GM19324 (cell line): ENCODE measurements at regions not wholly inside any gene's neighbourhood (a gene's known extent, or its start where the extent isn't known, plus 50 kb on each side); places are given as distances from the start of the nearest gene placed in this dataset.
"Not testable (repeated sequence)": the region's sequence is repeated elsewhere in the genome, so short reads cannot be mapped to it uniquely, and the experiment has no call there.

Experiments
- ATAC-seq: cut with Tn5 transposase; IDR thresholded peaks from one replicate; pipeline ENCODE4 v1.9.1; 2021; ENCODE audit warnings: mild to moderate bottlenecking, moderate library complexity; ENCODE audit not compliant: unreplicated experiment, low FRiP score

- no peak for ATAC-seq
These were observed 283.5 kb downstream of the C16orf95 start for GRCh38 chr16:87033541-87034300.

GRCh38 chr16:87034317-87034716, 282.9 kb downstream of the C16orf95 start:
- ATAC-seq, result no peak

GRCh38 chr16:87035053-87035452, 282.1 kb downstream of the C16orf95 start:
- ATAC-seq, result no peak

- no peak for ATAC-seq
These were observed 280.2 kb downstream of the C16orf95 start for GRCh38 chr16:87037012-87037411.

DNA sequence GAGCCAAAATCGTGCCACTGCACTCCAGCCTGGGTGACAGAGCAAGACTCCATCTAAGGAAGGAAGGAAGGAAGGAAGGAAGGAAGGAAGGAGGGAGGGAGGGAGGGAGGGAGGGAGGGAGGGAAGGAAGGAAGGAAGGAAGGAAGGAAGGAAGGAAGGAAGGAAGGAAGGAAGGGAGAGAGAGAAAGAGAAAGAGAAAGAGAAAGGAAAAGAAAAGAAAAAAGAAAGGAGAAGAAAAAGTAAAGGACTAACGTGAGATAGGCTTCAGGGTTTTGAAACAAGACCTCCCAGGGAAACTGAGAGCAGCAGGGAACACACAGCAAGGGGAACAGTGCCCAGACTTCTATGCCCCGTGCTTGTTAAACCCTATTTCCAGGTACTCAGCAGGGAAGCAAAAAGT, 278.7 kb downstream of the C16orf95 start:
- not testable (repeated sequence) for ATAC-seq

DNA sequence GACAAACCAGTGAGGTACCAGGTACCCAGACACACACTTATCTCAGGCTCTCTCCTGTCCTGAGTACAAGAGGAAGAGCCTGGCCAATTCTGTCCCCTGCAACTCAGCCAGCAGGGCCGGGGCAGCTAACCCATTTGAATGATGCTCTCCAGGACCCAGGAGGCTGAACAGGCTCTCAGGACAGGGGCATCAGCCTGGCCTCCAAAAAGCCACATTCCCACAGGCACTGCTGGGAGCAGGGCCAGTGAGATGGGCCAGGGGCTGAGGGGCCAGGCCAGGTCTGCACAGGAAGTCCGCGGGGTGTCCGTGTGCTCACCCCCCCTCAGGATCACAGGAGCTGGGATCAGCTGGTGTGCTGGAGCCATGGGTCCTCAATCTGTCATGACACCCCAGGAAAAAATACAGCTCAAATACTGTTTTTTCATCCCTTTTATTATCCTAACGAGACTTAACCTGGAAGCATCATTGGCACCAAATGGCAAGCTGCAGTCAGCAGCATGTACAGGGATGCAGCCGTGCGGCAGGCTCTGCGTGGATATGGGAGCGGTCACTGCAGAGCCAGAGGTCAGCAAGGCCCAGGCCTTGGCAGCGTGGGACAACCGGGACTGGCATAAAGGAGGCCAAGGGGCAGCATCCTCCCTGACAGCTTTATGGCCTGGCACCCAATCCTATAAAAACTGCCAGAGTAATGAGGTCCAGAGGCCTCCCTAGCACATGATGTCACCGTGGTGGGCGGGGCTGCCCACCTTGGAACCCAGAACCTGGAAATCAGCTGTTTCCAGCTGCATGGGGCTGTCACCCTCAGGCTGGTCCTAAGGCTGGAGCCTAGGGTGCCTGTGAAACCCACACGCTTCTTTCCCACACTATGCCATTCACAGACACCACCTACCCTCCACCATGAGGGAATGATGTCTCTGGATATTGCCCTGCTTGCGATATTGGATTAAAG, 276.7 kb downstream of the C16orf95 start:
- no peak for ATAC-seq

DNA sequence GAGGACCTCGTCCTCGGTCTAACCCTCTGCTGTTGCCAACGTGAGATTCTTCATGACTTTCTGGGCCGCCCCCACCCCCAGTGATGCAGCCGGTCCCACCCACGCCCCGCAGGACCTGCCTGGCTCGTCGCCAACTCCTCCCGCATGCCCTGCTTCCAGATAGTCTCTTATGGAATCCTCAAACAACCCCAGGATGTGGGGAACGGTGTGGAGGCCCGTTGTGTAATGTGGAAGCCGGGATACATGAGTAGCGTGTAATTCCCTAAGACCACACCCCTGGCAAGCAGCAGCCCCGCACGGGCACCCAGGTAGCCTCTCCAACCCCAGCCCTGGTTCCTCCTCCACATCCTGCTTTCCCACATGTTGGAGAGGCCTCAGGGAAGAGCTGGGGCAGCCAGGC, 275.9 kb downstream of the C16orf95 start:
- ATAC-seq, result no peak

DNA sequence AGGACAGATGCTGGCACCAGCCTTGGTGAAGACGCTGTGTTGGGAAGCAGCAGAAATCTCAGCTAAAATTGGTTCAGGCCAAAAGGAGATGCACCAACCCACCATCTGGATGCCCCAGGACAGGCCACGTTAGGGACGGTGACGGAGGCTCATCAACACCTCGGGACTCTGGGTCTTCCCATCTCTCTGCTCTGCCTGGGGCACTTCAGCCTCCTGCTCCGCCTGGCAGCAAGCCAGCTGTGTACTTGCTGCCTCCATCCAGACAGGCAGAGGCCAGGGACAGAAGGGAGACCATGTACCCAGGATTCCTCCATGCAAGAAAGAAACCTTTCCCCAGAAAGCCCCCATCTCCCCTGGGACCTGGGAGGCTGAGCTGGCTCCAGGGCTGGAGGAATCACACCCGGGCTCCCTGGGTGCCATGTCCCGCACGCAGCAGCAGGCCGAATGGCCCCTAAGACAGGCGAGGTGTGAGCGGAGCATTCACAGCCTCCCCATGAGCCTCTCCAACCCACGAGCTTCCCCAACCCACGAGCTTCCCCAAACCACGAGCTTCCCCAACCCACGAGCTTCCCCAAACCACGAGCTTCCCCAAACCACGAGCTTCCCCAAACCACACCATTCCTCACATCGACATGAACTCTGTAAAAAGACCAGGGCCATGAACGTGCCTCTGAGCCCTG, 274.5 kb downstream of the C16orf95 start:
- no peak for ATAC-seq

- ATAC-seq, result no peak
These were observed 273.8 kb downstream of the C16orf95 start for GRCh38 chr16:87043231-87044031.

GRCh38 chr16:87044032-87044382, 273.2 kb downstream of the C16orf95 start:
- ATAC-seq, result no peak

DNA sequence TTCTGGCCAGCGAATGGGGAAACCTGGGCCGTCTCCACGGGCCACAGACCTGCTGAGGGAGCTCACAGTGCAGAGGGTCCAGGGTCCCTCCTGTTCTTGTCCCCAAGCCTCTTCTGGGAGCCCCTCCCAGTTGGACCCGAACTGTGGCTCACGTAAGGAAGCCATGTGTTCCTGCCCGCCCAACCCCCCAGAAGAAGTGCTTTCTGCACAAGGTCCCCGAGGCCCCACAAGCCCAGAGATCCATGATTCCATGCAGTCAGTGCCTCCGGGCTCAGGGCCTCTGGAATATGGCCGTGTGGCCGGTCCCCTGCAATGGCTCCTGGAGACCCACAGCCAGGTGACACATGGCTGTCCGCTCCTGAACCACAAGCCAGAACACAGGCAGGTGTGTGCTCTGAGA, 272.4 kb downstream of the C16orf95 start:
- ATAC-seq, result no peak

- no peak for ATAC-seq
These were observed 271.6 kb downstream of the C16orf95 start for GRCh38 chr16:87045466-87046216.

GRCh38 chr16:87046235-87046634, 271.0 kb downstream of the C16orf95 start:
- ATAC-seq, result no peak

GRCh38 chr16:87047221-87048037, 269.8 kb downstream of the C16orf95 start:
- ATAC-seq, result no peak

DNA sequence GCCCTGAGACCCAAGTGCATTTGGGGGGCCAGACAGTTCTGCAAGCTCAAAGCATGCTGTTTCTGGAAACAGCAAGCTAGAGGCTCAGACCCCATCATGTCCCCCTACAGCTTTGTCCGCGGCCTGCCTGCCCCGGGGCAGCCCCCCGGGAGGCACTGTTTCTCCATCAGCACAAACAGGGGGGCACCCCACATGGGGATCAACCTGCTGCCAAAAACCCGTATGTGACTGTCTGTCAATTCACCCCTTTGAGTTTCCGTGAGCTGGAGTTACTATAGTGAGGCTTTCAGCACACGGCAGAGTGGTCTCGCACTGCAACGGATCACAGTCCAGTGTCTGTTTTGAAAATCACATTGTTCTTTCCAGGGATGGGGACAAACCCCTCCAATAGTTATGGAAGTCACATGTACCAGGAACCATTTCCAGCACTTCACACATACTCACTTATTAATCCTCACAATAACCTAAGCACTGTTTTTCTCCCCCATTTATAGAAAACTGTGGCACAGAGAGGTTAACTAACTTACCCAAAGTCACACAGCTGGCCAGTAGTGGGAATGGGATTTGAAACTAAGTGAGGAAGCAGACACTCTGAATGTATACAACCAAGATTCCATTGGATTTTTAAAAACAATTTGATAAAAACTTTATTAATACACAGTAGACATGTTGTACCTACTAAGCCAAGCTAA, 269.0 kb downstream of the C16orf95 start:
- ATAC-seq, result no peak

DNA sequence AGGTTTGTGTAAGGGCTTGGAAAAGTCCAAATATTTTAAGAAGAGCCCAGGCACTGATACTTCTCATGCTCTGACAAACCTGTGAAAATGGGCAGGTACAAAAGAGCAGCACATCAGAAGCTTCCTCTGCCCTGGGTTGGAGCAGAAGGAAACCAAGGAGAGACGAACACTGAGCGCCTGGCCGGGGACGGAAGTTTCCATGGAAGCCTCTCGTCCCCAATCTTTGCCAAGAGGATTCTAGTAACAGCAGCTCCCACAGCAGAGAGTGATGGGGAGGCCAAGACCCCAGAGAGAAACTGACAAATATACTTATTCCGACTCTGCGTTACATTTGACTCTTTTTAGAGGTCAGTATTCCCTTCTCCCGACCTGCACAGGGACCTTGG, 268.5 kb downstream of the C16orf95 start:
- ATAC-seq, result no peak

- not testable (repeated sequence) for ATAC-seq
These were observed 268.0 kb downstream of the C16orf95 start for GRCh38 chr16:87049216-87049615.

DNA sequence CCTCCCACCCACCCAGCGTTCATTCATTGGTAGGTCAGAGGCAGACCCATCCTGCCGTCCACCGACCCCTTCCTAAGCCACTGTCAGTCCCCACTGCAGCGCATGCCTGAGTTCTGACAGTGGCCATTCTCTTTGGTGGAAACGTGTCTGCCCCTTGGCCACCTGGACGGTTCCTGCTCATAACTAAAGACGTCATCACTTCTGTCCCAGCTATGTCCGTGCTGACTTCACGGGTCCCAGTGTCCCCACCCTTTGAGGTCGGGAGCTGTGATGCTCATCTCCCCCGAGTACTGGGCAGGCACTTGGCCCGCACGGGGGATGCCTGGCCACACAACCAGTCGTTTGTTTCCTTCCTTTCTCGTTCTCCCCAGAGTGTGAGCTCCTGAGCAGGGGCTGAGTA, 267.1 kb downstream of the C16orf95 start:
- no peak for ATAC-seq
